HCT116 (cell line): ENCODE measurements at regions not wholly inside any gene's neighbourhood (a gene's known extent, or its start where the extent isn't known, plus 50 kb on each side); places are given as distances from the start of the nearest gene placed in this dataset.

Experiments
- ATAC-seq: fragments of 200-7000 bp; cut with Tn5 transposase; 2 replicates; pipeline ENCODE4 v1.9.1; 2020; ENCODE audit warnings: mild to moderate bottlenecking, moderate library complexity
- BruUV-seq: library from RNA; stranded (reverse); fragments of 400-500 nt; replicated peaks from 2 replicates; lab custom pipeline; 2021; lab: Mats Ljungman, UMichigan
- CTCF ChIA-PET: fragments of 300-600 bp; sonication (Branson Sonifier 250); formaldehyde crosslinking; loops from one replicate; lab custom pipeline; 2021; ENCODE audit warnings: antibody characterized with exemption; lab: Charles Lee
- POLR2A ChIA-PET: fragments of 300-600, 350-600 bp; sonication (Branson Sonifier 250); formaldehyde crosslinking; loops from one replicate; lab custom pipeline; 2021; ENCODE audit warnings: antibody characterized with exemption; lab: Charles Lee
- RAD21 ChIA-PET, 2 experiments: fragments of 300-600 bp; sonication (Branson Sonifier 250); formaldehyde crosslinking; loops; one replicate each; lab custom pipeline; 2023; ENCODE audit warnings: low total read pairs in 2 of 2; ENCODE audit not compliant: uncharacterized antibody in 2 of 2, unreplicated experiment in 2 of 2, low non-redundant PET in 1 of 2; lab: Charles Lee
- DNase-seq: peaks from one replicate; pipeline ENCODE4 v3.0.0-alpha.2; 2010; ENCODE audit warnings: low read depth, low spot score
- H2AFZ ChIP-seq: fragments of 200-600 bp; shearing (Covaris generic), sonication (generic); 2 replicates; pipeline ENCODE4 v1.6.1; 2017; ENCODE audit warnings: low read depth, mixed run types, mixed read lengths, antibody characterized with exemption, low read length; ENCODE audit not compliant: poor library complexity, severe bottlenecking
- H3K27ac ChIP-seq: 2 replicates; pipeline ENCODE4 v1.5.1; 2012; ENCODE audit warnings: low read depth, low read length
- H3K27me3 ChIP-seq: fragments of 200-600 bp; sonication (generic); 2 replicates; pipeline ENCODE4 v1.6.1; 2016; ENCODE audit warnings: mixed run types, low read length, mixed read lengths; ENCODE audit not compliant: insufficient read depth
- H3K36me3 ChIP-seq, 2 experiments: fragments of 200-500 bp in 1 of 2; fragments of 200-600 bp in 1 of 2; sonication (Bioruptor generic) in 1 of 2; sonication (generic) in 1 of 2; 2 replicates each; pipeline versions ENCODE4 v1.5.1 to v1.6.1; 2014 to 2016; ENCODE audit warnings: low read length in 2 of 2, inconsistent platforms in 1 of 2, mixed read lengths in 1 of 2, mixed run types in 1 of 2; ENCODE audit not compliant: insufficient read depth in 2 of 2, control insufficient read depth in 1 of 2
- H3K4me1 ChIP-seq, 2 experiments: fragments of 200-600 bp in 1 of 2; sonication (generic) in 1 of 2; 2 replicates each; pipeline versions ENCODE4 v1.5.1 to v1.6.1; 2012 to 2017; ENCODE audit warnings: low read length in 2 of 2, inconsistent platforms in 1 of 2, mild to moderate bottlenecking in 1 of 2, mixed read lengths in 1 of 2, mixed run types in 1 of 2, moderate library complexity in 1 of 2; ENCODE audit not compliant: insufficient read depth in 2 of 2, control insufficient read depth in 1 of 2
- H3K4me2 ChIP-seq: fragments of 200-600 bp; sonication (generic); 2 replicates; pipeline ENCODE4 v1.6.1; 2017; ENCODE audit warnings: mixed run types, low read length, mixed read lengths
- H3K4me3 ChIP-seq, 2 experiments: fragments of 200-600 bp in 1 of 2; sonication (generic) in 1 of 2; replicated peaks in 1 of 2; 2 replicates each; pipeline ENCODE4 v1.5.1; 2011 to 2016; ENCODE audit warnings: low read length in 2 of 2, control low read depth in 1 of 2, low read depth in 1 of 2, mild to moderate bottlenecking in 1 of 2, mixed read lengths in 1 of 2, mixed run types in 1 of 2
- H3K79me2 ChIP-seq: fragments of 200-600 bp; sonication (generic); 2 replicates; pipeline ENCODE4 v1.6.1; 2017; ENCODE audit warnings: mild to moderate bottlenecking, mixed run types, low read length, moderate library complexity, mixed read lengths; ENCODE audit not compliant: insufficient read depth
- H3K9ac ChIP-seq: fragments of 200-600 bp; sonication (generic); 2 replicates; pipeline ENCODE4 v1.6.1; 2016; ENCODE audit warnings: low read length, mixed read lengths
- H3K9me2 ChIP-seq: fragments of 200-600 bp; sonication (generic), shearing (Covaris generic); 2 replicates; pipeline ENCODE4 v1.6.1; 2017; ENCODE audit warnings: mixed run types, mild to moderate bottlenecking, moderate library complexity; ENCODE audit not compliant: insufficient read depth
- H3K9me3 ChIP-seq, 2 experiments: fragments of 200-500 bp in 1 of 2; fragments of 200-600 bp in 1 of 2; sonication (Bioruptor generic) in 1 of 2; sonication (generic) in 1 of 2; 2 replicates each; pipeline ENCODE4 v1.6.1; 2014 to 2017; ENCODE audit warnings: low read length in 2 of 2, mixed read lengths in 2 of 2, inconsistent platforms in 1 of 2, low read depth in 1 of 2, mild to moderate bottlenecking in 1 of 2, mixed run types in 1 of 2, moderate library complexity in 1 of 2; ENCODE audit not compliant: control insufficient read depth in 1 of 2, insufficient read depth in 1 of 2
- H4K20me1 ChIP-seq: fragments of 200-600 bp; sonication (generic), shearing (Covaris generic); 2 replicates; pipeline ENCODE4 v1.6.1; 2017; ENCODE audit warnings: mixed run types, mild to moderate bottlenecking, moderate library complexity; ENCODE audit not compliant: insufficient read depth
- CBX3 ChIP-seq: IDR thresholded peaks from 2 replicates; pipeline ENCODE4 v1.6.1; 2012; ENCODE audit warnings: low read depth
- CEBPB ChIP-seq: IDR thresholded peaks from 2 replicates; pipeline ENCODE4 v1.6.1; 2012; ENCODE audit warnings: low read depth
- EGR1 ChIP-seq: IDR thresholded peaks from 2 replicates; pipeline ENCODE4 v1.6.1; 2012; ENCODE audit warnings: low read depth
- ELF1 ChIP-seq: IDR thresholded peaks from 2 replicates; pipeline ENCODE4 v1.6.1; 2012; ENCODE audit warnings: low read depth, borderline replicate concordance
- EZH2 ChIP-seq: fragments of 200-600 bp; sonication (generic); IDR thresholded peaks from 2 replicates; pipeline ENCODE4 v1.6.1; 2017; ENCODE audit warnings: antibody characterized with exemption, mixed run types
- EZH2phosphoT487 ChIP-seq: fragments of 200-600 bp; IDR thresholded peaks from 2 replicates; pipeline ENCODE4 v1.6.1; 2018; ENCODE audit warnings: antibody characterized with exemption, borderline replicate concordance
- FOSL1 ChIP-seq: IDR thresholded peaks from 2 replicates; pipeline ENCODE4 v1.6.1; 2012; ENCODE audit warnings: low read depth
- JUND ChIP-seq: IDR thresholded peaks from 2 replicates; pipeline ENCODE4 v1.6.1; 2012
- RAD21 ChIP-seq: IDR thresholded peaks from 2 replicates; pipeline ENCODE4 v1.6.1; 2012; ENCODE audit warnings: low read depth, mild to moderate bottlenecking
- SIN3A ChIP-seq: IDR thresholded peaks from 2 replicates; pipeline ENCODE4 v1.6.1; 2012; ENCODE audit warnings: low read depth
- SP1 ChIP-seq: IDR thresholded peaks from 2 replicates; pipeline ENCODE4 v1.6.1; 2012; ENCODE audit warnings: low read depth
- YY1 ChIP-seq: IDR thresholded peaks from 2 replicates; pipeline ENCODE4 v1.6.1; 2011; ENCODE audit warnings: low read length, low read depth, moderate library complexity, mild to moderate bottlenecking; ENCODE audit not compliant: insufficient replicate concordance; ENCODE audit errors: extremely low read depth
- ZFX ChIP-seq: fragments of 450-650 bp; IDR thresholded peaks from 2 replicates; pipeline ENCODE4 v1.6.1; 2017
- ZNF274 ChIP-seq: fragments of 200-500 bp; sonication (Bioruptor generic); IDR thresholded peaks from 2 replicates; pipeline ENCODE4 v1.6.1; 2014; ENCODE audit warnings: mild to moderate bottlenecking, low read depth, low read length, inconsistent platforms
- intact Hi-C: fragments of 100-400 bp; cut with micrococcal nuclease; formaldehyde crosslinking; loops from 2 replicates; pipeline ENCODE4 v1.10.0; 2022
- TF ChIP-seq, protein P1 (sequence below), 3 experiments: fragments of 200-600 bp in 1 of 3; sonication (generic) in 1 of 3; IDR thresholded peaks in 2 of 3; conservative IDR thresholded peaks in 1 of 3; 2 replicates each; pipeline ENCODE4 v1.5.1; 2012 to 2017; ENCODE audit warnings: low read depth in 2 of 3, low read length in 2 of 3, antibody characterized with exemption in 1 of 3, borderline replicate concordance in 1 of 3, control low read depth in 1 of 3, mild to moderate bottlenecking in 1 of 3, mixed read lengths in 1 of 3, mixed run types in 1 of 3, moderate library complexity in 1 of 3; ENCODE audit not compliant: insufficient read depth in 1 of 3
- TF ChIP-seq, protein P2 (sequence below): IDR thresholded peaks from 2 replicates; pipeline ENCODE4 v1.6.1; 2012; ENCODE audit warnings: low read depth
- TF ChIP-seq, protein P3 (sequence below): IDR thresholded peaks from 2 replicates; pipeline ENCODE4 v1.6.1; 2012
- TF ChIP-seq, protein P4 (sequence below): IDR thresholded peaks from 2 replicates; pipeline ENCODE4 v1.6.1; 2012

DNA sequence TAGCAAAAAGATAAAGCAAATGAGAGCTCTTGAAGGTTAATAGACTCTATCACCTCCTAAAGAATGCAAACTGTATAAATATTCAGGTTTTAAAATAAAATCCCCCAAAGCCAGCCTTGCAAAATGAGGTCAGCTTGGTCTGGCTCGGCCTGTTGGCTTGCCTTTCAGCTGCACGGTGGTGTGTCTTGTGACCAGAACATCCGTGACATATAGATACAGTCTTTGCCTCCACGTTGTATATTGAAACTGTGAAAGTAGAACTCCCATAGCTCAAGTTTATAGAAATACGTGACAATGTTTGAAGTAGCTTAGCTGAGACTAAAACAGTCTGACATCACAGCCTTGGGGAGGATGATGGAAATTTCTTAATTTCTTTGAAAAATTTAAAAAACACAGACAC, 236.6 kb upstream of the MYOCD start:
- H3K4me2 ChIP-seq: no peak overlapping the region
- intact Hi-C loops: no loop called here
- H3K79me2 ChIP-seq: no peaks in the 10 kb centered on the region
- no peaks in the 10 kb centered on the region for H3K4me1 ChIP-seq
- ATAC-seq (no peak), DNase-seq (no peak)
- H3K9me3 ChIP-seq: no peaks in the 10 kb centered on the region
- H3K9me2 ChIP-seq: no peaks in the 10 kb centered on the region
- H3K9ac ChIP-seq: no peak overlapping the region
- H3K27me3 ChIP-seq: peaks cover 7% of the 10 kb centered on the region; the same call in 1 of the 2 replicates
- ChIA-PET CTCF (no interaction called here), POLR2A (no interaction called here), RAD21 (no interaction called here)
- no TSS peak for BruUV-seq
- no peaks in the 10 kb centered on the region for H4K20me1 ChIP-seq
- H2AFZ ChIP-seq: no peak overlapping the region
- H3K36me3 ChIP-seq: no peaks in the 10 kb centered on the region
- no peak overlapping the region for H3K4me3 ChIP-seq
- no peak for TF ChIP-seq ZFX
- TF ChIP-seq SIN3A: no peak
- no peak for TF ChIP-seq JUND
- no peak for TF ChIP-seq FOSL1
- no peak for TF ChIP-seq EZH2phosphoT487
- TF ChIP-seq SP1: no peak
- no peak for TF ChIP-seq CEBPB
- TF ChIP-seq CBX3: no peak
- TF ChIP-seq ELF1: no peak
- TF ChIP-seq, protein P1, sequence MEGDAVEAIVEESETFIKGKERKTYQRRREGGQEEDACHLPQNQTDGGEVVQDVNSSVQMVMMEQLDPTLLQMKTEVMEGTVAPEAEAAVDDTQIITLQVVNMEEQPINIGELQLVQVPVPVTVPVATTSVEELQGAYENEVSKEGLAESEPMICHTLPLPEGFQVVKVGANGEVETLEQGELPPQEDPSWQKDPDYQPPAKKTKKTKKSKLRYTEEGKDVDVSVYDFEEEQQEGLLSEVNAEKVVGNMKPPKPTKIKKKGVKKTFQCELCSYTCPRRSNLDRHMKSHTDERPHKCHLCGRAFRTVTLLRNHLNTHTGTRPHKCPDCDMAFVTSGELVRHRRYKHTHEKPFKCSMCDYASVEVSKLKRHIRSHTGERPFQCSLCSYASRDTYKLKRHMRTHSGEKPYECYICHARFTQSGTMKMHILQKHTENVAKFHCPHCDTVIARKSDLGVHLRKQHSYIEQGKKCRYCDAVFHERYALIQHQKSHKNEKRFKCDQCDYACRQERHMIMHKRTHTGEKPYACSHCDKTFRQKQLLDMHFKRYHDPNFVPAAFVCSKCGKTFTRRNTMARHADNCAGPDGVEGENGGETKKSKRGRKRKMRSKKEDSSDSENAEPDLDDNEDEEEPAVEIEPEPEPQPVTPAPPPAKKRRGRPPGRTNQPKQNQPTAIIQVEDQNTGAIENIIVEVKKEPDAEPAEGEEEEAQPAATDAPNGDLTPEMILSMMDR (IDR thresholded peaks at IDR 0.05 in 2 of 3, conservative IDR thresholded peaks at IDR 0.05 in 1 of 3; ENCODE audit: borderline replicate concordance in 1 of 3, insufficient read depth in 1 of 3, low read depth in 2 of 3, low read length in 2 of 3): no peak
- no peak for TF ChIP-seq RAD21
- no peak overlapping the region for H3K27ac ChIP-seq

DNA sequence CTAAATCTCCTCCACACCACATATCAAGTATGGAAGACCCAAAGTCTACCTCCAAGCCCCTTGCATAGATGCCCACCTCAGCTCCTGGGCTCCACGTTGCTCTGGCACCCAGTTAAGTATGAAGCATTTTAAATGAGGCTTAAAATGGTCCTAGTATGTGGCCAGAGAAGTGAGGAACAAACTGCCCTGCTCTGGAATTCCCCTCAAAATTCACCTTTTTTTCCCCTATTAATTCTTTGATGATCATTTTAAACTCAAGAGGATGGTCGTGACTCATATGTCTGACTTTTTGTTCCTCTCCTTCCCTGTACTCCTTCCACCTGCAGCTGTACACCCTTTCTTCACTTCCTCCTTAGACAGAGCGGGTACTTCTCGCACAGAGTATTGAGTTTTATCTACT, 234.5 kb upstream of the MYOCD start:
- no peaks in the 10 kb centered on the region for H3K9me3 ChIP-seq
- intact Hi-C loops: no loop called here
- no TSS peak for BruUV-seq
- H3K9ac ChIP-seq: no peak overlapping the region
- H2AFZ ChIP-seq: no peak overlapping the region
- H3K4me1 ChIP-seq: no peaks in the 10 kb centered on the region
- no peaks in the 10 kb centered on the region for H3K36me3 ChIP-seq
- ChIA-PET POLR2A (no interaction called here), CTCF (no interaction called here), RAD21 (no interaction called here)
- ATAC-seq (no peak), DNase-seq (no peak)
- no peak overlapping the region for H3K27ac ChIP-seq
- H3K4me2 ChIP-seq: no peak overlapping the region
- H3K9me2 ChIP-seq: no peaks in the 10 kb centered on the region
- no peaks in the 10 kb centered on the region for H3K79me2 ChIP-seq
- no peaks in the 10 kb centered on the region for H4K20me1 ChIP-seq
- H3K4me3 ChIP-seq: no peak overlapping the region
- H3K27me3 ChIP-seq: peaks cover 7% of the 10 kb centered on the region; the same call in 1 of the 2 replicates
- TF ChIP-seq, protein P2, sequence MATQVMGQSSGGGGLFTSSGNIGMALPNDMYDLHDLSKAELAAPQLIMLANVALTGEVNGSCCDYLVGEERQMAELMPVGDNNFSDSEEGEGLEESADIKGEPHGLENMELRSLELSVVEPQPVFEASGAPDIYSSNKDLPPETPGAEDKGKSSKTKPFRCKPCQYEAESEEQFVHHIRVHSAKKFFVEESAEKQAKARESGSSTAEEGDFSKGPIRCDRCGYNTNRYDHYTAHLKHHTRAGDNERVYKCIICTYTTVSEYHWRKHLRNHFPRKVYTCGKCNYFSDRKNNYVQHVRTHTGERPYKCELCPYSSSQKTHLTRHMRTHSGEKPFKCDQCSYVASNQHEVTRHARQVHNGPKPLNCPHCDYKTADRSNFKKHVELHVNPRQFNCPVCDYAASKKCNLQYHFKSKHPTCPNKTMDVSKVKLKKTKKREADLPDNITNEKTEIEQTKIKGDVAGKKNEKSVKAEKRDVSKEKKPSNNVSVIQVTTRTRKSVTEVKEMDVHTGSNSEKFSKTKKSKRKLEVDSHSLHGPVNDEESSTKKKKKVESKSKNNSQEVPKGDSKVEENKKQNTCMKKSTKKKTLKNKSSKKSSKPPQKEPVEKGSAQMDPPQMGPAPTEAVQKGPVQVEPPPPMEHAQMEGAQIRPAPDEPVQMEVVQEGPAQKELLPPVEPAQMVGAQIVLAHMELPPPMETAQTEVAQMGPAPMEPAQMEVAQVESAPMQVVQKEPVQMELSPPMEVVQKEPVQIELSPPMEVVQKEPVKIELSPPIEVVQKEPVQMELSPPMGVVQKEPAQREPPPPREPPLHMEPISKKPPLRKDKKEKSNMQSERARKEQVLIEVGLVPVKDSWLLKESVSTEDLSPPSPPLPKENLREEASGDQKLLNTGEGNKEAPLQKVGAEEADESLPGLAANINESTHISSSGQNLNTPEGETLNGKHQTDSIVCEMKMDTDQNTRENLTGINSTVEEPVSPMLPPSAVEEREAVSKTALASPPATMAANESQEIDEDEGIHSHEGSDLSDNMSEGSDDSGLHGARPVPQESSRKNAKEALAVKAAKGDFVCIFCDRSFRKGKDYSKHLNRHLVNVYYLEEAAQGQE: no peak
- TF ChIP-seq EGR1 (no peak), SIN3A (no peak), YY1 (no peak), SP1 (no peak), EZH2 (no peak), ZNF274 (no peak), CBX3 (no peak)
- TF ChIP-seq, protein P3, sequence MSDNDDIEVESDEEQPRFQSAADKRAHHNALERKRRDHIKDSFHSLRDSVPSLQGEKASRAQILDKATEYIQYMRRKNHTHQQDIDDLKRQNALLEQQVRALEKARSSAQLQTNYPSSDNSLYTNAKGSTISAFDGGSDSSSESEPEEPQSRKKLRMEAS: no peak
- TF ChIP-seq, protein P4, sequence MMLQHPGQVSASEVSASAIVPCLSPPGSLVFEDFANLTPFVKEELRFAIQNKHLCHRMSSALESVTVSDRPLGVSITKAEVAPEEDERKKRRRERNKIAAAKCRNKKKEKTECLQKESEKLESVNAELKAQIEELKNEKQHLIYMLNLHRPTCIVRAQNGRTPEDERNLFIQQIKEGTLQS: no peak
